Activated CD4-positive, alpha-beta T cell treated with anti-CD3 and anti-CD28 coated beads for 36 hours (primary cell): ENCODE measurements at regions not wholly inside any gene's neighbourhood (a gene's known extent, or its start where the extent isn't known, plus 50 kb on each side); places are given as distances from the start of the nearest gene placed in this dataset.
"Not testable (repeated sequence)": the region's sequence is repeated elsewhere in the genome, so short reads cannot be mapped to it uniquely, and the experiment has no call there.

ENCODE experiments used
- ATAC-seq: fragments of 200-7000 bp; cut with Tn5 transposase; one replicate; pipeline ENCODE4 v1.10.0; 2021; ENCODE audit warnings: mild to moderate bottlenecking, moderate library complexity
- CTCF ChIA-PET: fragments of 350-600 bp; sonication (Branson Sonifier 250); formaldehyde crosslinking; loops from one replicate; lab custom pipeline; 2021; ENCODE audit warnings: antibody characterized with exemption; lab: Charles Lee
- POLR2A ChIA-PET: fragments of 350-600 bp; sonication (Branson Sonifier 250); formaldehyde crosslinking; loops from one replicate; lab custom pipeline; 2021; ENCODE audit warnings: antibody characterized with exemption, inconsistent platforms; lab: Charles Lee
- DNase-seq: peaks from one replicate; pipeline ENCODE4 v3.0.0-alpha.2; 2020
- H3K27ac Mint-ChIP-seq: one replicate; pipeline ENCODE4 v1.8.0; 2021; ENCODE audit warnings: mixed read lengths
- H3K27me3 Mint-ChIP-seq: one replicate; pipeline ENCODE4 v1.8.0; 2021; ENCODE audit warnings: mixed read lengths
- H3K36me3 Mint-ChIP-seq: one replicate; pipeline ENCODE4 v1.8.0; 2021; ENCODE audit warnings: low read depth, mixed read lengths
- H3K4me1 Mint-ChIP-seq: one replicate; pipeline ENCODE4 v1.8.0; 2021; ENCODE audit warnings: mixed read lengths
- H3K4me3 Mint-ChIP-seq: one replicate; pipeline ENCODE4 v1.8.0; 2021; ENCODE audit warnings: mild to moderate bottlenecking, moderate library complexity, mixed read lengths
- H3K9me3 Mint-ChIP-seq: one replicate; pipeline ENCODE4 v1.8.0; 2021; ENCODE audit warnings: low read depth, mixed read lengths
- intact Hi-C, 2 experiments: fragments of 100-400 bp; cut with DNase I in 1 of 2; cut with micrococcal nuclease in 1 of 2; formaldehyde crosslinking; loops; one replicate each; pipeline versions ENCODE4 v1.14.2 to v1.15.1; 2022 to 2024; cut with DNase I, micrococcal nuclease

- POLR2A ChIA-PET, result no interaction called here
- intact Hi-C loops, result no loop called here
- DNase-seq, result no peak
- Mint-ChIP-seq H3K9me3 (no peaks in the 10 kb centered on the region), H3K27ac (no peak overlapping the region), H3K4me3 (no peak overlapping the region), H3K27me3 (no peaks in the 10 kb centered on the region), H3K4me1 (no peaks in the 10 kb centered on the region), H3K36me3 (no peaks in the 10 kb centered on the region)
- no peak for ATAC-seq
- CTCF ChIA-PET, result no interaction called here
Measured at GRCh38 chr21:27026501-27026900, 59.6 kb upstream of the ADAMTS5 start.

- H3K27me3 Mint-ChIP-seq, ATAC-seq, H3K27ac Mint-ChIP-seq, H3K4me3 Mint-ChIP-seq, H3K36me3 Mint-ChIP-seq, DNase-seq, H3K4me1 Mint-ChIP-seq, POLR2A ChIA-PET, H3K9me3 Mint-ChIP-seq, CTCF ChIA-PET, intact Hi-C loops: not testable (repeated sequence)
Measured at GRCh38 chr21:27025708-27026107, 58.8 kb upstream of the ADAMTS5 start.

- Mint-ChIP-seq H3K36me3 (no peaks in the 10 kb centered on the region), H3K27ac (no peak overlapping the region), H3K4me1 (no peaks in the 10 kb centered on the region), H3K4me3 (no peak overlapping the region), H3K27me3 (no peaks in the 10 kb centered on the region), H3K9me3 (no peaks in the 10 kb centered on the region)
- intact Hi-C loops, result no loop called here
- POLR2A ChIA-PET, result no interaction called here
- no peak for DNase-seq
- no peak for ATAC-seq
- CTCF ChIA-PET, result no interaction called here
Measured at GRCh38 chr21:27024971-27025370, 58.1 kb upstream of the ADAMTS5 start.

- intact Hi-C loops, result no loop called here
- CTCF ChIA-PET, result no interaction called here
Measured at GRCh38 chr21:27024301-27024700, 57.4 kb upstream of the ADAMTS5 start.

GRCh38 chr21:27023186-27023585 is 56.3 kb upstream of the ADAMTS5 start:
- Mint-ChIP-seq H3K4me3 (no peak overlapping the region), H3K27me3 (peaks cover 4% of the 10 kb centered on the region), H3K36me3 (no peaks in the 10 kb centered on the region), H3K9me3 (no peaks in the 10 kb centered on the region), H3K27ac (no peak overlapping the region), H3K4me1 (no peaks in the 10 kb centered on the region)
- ATAC-seq, result no peak
- POLR2A ChIA-PET, result no interaction called here
- no peak for DNase-seq
- intact Hi-C loops, result no loop called here
- CTCF ChIA-PET, result no interaction called here

More at GRCh38 chr21:27024301-27024700, 57.4 kb upstream of the ADAMTS5 start:
- peaks cover 2% of the 10 kb centered on the region for H3K27me3 Mint-ChIP-seq
- no peaks in the 10 kb centered on the region for H3K4me1 Mint-ChIP-seq
- ATAC-seq (no peak), DNase-seq (no peak)
- H3K4me3 Mint-ChIP-seq, result no peak overlapping the region
- POLR2A ChIA-PET, result no interaction called here
- no peaks in the 10 kb centered on the region for H3K36me3 Mint-ChIP-seq
- H3K27ac Mint-ChIP-seq, result no peak overlapping the region
- H3K9me3 Mint-ChIP-seq, result no peaks in the 10 kb centered on the region

GRCh38 chr21:27021801-27022200 is 54.9 kb upstream of the ADAMTS5 start:
- ChIA-PET POLR2A (no interaction called here), CTCF (no interaction called here)
- DNase-seq (no peak), ATAC-seq (no peak)
- Mint-ChIP-seq H3K27ac (no peak overlapping the region), H3K4me3 (no peak overlapping the region), H3K36me3 (no peaks in the 10 kb centered on the region), H3K4me1 (no peaks in the 10 kb centered on the region), H3K27me3 (peaks cover 4% of the 10 kb centered on the region), H3K9me3 (no peaks in the 10 kb centered on the region)
- intact Hi-C loops, result no loop called here

GRCh38 chr21:27021046-27021445 is 54.2 kb upstream of the ADAMTS5 start:
- ATAC-seq (no peak), DNase-seq (no peak)
- POLR2A ChIA-PET, result no interaction called here
- intact Hi-C loops, result no loop called here
- Mint-ChIP-seq H3K9me3 (no peaks in the 10 kb centered on the region), H3K4me3 (no peak overlapping the region), H3K4me1 (no peaks in the 10 kb centered on the region), H3K36me3 (no peaks in the 10 kb centered on the region), H3K27me3 (peaks cover 4% of the 10 kb centered on the region), H3K27ac (no peak overlapping the region)
- CTCF ChIA-PET, result no interaction called here

- no peaks in the 10 kb centered on the region for H3K4me1 Mint-ChIP-seq
- POLR2A ChIA-PET, result no interaction called here
- H3K4me3 Mint-ChIP-seq, result no peak overlapping the region
- intact Hi-C loops, result no loop called here
- CTCF ChIA-PET, result no interaction called here
- ATAC-seq (no peak), DNase-seq (no peak)
- H3K9me3 Mint-ChIP-seq, result no peaks in the 10 kb centered on the region
- H3K27me3 Mint-ChIP-seq, result peaks cover 4% of the 10 kb centered on the region
- H3K27ac Mint-ChIP-seq, result no peak overlapping the region
- H3K36me3 Mint-ChIP-seq, result no peaks in the 10 kb centered on the region
Measured at GRCh38 chr21:27017246-27017645, 50.4 kb upstream of the ADAMTS5 start.
